NB4 (cell line): ENCODE measurements at regions not wholly inside any gene's neighbourhood (a gene's known extent, or its start where the extent isn't known, plus 50 kb on each side); places are given as distances from the start of the nearest gene placed in this dataset.
A peak's percentile ranks its signal among the peaks of the same experiment; 100 is the strongest.
"Not testable (repeated sequence)": the region's sequence is repeated elsewhere in the genome, so short reads cannot be mapped to it uniquely, and the experiment has no call there.

ENCODE experiments used
- DNase-seq: peaks from one replicate; pipeline ENCODE4 v3.0.0; 2010; ENCODE audit warnings: low read depth
- H3K4me3 ChIP-seq: one replicate; pipeline ENCODE4 v1.5.1; 2011; ENCODE audit warnings: mild to moderate bottlenecking, low read depth, low read length, moderate library complexity
- MYC ChIP-seq: IDR thresholded peaks from 2 replicates; pipeline ENCODE4 v1.6.1; 2011; ENCODE audit warnings: low read depth, low read length
- POLR2A ChIP-seq: IDR thresholded peaks from 2 replicates; pipeline ENCODE4 v1.6.1; 2011; ENCODE audit warnings: mild to moderate bottlenecking; ENCODE audit not compliant: insufficient read length; ENCODE audit errors: extremely low read depth
- TF ChIP-seq, protein P1 (sequence below): IDR thresholded peaks from 2 replicates; pipeline ENCODE4 v1.6.1; 2011; ENCODE audit warnings: low read depth, low read length
- TF ChIP-seq, protein P2 (sequence below): IDR thresholded peaks from one replicate; pipeline ENCODE4 v1.5.1; 2012; ENCODE audit warnings: low read depth, low read length

DNA sequence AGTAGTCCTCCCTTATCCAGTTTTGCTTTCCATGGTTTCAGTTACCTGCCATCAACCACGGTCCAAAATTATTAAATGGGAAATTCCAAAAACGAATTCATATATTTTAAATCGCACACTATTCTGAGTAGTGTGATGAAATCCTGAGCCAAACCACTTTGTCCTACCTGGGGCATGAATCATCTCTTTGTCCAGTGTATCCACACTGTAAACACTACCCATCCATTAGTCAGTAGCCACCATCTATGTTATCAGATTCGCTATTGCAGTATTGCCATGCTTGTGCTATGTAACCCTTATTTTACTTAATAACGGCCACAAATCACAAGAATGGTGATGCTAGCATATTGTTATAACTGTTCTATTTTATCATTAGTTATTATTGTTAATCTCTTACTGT, 704.6 kb downstream of the SMARCA1 start:
- H3K4me3 ChIP-seq: no peak overlapping the region
- TF ChIP-seq, protein P1, sequence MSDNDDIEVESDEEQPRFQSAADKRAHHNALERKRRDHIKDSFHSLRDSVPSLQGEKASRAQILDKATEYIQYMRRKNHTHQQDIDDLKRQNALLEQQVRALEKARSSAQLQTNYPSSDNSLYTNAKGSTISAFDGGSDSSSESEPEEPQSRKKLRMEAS: no peak
- no peak for TF ChIP-seq MYC
- no peak for TF ChIP-seq POLR2A
- TF ChIP-seq, protein P2, sequence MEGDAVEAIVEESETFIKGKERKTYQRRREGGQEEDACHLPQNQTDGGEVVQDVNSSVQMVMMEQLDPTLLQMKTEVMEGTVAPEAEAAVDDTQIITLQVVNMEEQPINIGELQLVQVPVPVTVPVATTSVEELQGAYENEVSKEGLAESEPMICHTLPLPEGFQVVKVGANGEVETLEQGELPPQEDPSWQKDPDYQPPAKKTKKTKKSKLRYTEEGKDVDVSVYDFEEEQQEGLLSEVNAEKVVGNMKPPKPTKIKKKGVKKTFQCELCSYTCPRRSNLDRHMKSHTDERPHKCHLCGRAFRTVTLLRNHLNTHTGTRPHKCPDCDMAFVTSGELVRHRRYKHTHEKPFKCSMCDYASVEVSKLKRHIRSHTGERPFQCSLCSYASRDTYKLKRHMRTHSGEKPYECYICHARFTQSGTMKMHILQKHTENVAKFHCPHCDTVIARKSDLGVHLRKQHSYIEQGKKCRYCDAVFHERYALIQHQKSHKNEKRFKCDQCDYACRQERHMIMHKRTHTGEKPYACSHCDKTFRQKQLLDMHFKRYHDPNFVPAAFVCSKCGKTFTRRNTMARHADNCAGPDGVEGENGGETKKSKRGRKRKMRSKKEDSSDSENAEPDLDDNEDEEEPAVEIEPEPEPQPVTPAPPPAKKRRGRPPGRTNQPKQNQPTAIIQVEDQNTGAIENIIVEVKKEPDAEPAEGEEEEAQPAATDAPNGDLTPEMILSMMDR: no peak

DNA sequence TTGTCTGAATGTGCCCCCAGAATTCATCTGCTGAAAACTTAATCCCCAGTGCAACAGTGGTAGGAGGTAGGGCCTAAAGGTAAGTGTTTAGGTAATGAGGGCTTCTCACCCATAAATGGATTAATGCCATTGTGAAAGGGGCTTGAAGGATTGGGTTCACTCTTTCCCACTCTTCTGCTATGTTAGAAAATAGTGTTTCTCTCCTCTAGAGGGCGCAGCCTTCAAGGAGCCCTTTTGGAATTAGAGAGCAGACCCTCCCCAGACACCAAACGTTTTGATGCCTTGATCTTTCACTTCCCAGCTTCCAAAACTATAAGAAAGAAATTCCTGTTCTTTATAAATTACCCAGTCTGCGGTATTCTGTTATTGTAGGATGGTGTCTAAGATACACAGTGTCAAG, 706.4 kb downstream of the SMARCA1 start:
- peak; percentile 21 for DNase-seq
- no peak for TF ChIP-seq MYC
- TF ChIP-seq, protein P2: peak; percentile 39
- no peak for TF ChIP-seq POLR2A
- TF ChIP-seq, protein P1: no peak
- H3K4me3 ChIP-seq: no peak overlapping the region

More for the DNA sequence above, 704.6 kb downstream of the SMARCA1 start:
- DNase-seq: no peak

DNA sequence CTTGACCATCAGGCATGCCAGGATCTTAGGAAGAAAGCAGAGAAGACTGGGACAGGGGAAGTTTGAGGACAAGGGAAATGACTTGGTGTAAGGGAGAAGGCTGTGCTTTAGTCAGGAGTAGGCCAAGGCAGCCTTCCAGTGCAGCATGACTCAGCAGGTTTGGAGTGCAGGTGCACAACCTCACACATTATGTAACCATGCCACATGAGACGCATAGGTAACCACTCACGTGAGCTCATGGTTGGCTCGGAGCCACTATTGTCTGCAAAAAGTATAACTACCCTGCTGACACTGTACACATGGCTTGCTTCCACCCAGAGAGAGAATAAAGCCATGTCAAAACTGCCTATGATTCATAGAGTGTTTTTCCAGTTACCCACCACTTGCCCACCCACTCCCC, 715.9 kb downstream of the SMARCA1 start:
- TF ChIP-seq MYC (no peak), POLR2A (no peak)
- TF ChIP-seq, protein P1: no peak
- TF ChIP-seq, protein P2: no peak
- peak; percentile 6 for DNase-seq
- H3K4me3 ChIP-seq: no peak overlapping the region

DNA sequence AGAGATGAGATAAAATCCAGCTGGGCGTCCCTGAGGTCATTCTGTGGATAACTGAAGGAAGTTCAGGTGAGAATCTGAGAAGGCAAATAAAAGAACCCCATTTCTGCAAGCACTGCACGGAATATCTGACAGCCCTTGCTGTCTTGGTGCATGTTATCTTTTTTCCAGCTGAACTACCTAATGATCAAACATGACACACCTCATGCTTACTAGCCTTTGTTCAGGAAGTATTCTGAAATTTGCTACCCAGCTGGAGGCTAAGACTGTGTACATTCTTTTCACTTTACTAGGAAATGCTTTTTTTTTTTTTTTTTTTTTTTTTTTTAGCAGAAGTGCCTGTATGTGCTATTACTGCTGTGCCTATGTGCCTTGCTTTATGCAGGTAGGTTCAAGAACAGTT, 718.1 kb downstream of the SMARCA1 start:
- TF ChIP-seq POLR2A (no peak), MYC (no peak)
- TF ChIP-seq, protein P2: no peak
- TF ChIP-seq, protein P1: no peak
- no peak for DNase-seq
- H3K4me3 ChIP-seq: no peak overlapping the region

DNA sequence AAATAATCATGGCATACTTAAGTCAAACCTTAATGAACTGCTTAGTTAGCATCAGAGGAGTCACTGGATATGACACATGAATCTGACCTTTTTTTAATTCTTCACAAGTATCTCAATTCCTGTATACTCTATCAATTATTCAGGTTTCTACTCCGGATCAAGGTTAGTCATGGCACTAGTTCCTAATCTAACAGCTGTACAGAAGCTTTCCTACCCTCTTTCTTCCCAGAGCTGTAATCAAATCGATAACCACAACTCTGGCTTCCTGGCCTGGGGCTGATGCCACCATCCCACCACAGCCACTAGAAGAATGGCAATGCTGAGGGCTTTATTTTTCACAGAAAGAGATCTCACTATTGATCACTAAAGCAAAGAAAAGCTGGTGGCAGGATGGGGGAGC, 718.5 kb downstream of the SMARCA1 start:
- TF ChIP-seq MYC (no peak), POLR2A (no peak)
- TF ChIP-seq, protein P2: no peak
- TF ChIP-seq, protein P1: no peak
- no peak for DNase-seq
- no peak overlapping the region for H3K4me3 ChIP-seq

DNA sequence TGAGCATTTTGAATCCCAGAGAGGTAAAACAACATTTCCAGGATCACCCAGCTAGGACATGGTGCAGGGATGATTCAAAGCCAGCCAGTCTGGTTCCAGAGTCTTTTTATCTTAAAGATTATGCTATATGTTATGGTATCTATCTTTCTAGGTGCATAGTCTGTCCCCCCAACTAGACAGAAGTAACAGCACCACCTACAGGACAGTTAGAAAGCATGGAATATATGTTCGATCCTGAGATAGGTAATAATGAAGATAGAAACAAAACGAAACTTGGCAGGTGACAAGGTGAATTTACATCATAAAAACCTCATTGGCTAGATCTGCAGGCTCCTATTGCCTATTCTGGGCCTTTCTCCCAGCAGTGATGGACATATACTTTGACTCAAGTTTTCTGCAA, 723.2 kb downstream of the SMARCA1 start:
- peak; percentile 8 for DNase-seq

DNA sequence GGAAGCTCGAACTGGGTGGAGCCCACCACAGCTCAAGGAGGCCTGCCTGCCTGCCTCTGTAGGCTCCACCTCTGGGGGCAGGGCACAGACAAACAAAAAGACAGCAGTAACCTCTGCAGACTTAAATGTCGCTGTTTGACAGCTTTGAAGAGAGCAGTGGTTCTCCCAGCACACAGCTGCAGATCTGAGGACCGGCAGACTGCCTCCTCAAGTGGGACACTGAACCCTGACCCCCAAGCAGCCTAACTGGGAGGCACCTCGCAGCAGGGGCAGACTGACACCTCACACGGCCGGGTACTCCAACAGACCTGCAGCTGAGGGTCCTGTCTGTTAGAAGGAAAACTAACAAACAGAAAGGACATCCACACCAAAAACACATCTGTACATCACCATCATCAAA, 730.9 kb upstream of the ACTRT1 start:
- H3K4me3 ChIP-seq, DNase-seq: not testable (repeated sequence)

More for the DNA sequence above, 723.2 kb downstream of the SMARCA1 start:
- TF ChIP-seq, protein P1: no peak
- TF ChIP-seq, protein P2: peak; percentile 40
- H3K4me3 ChIP-seq: no peak overlapping the region
